ENCODE measurements at regions not wholly inside any gene's neighbourhood (a gene's known extent, or its start where the extent isn't known, plus 50 kb on each side); places are given as distances from the start of the nearest gene placed in this dataset.

- no peak for TF ChIP-seq CTCF (IDR thresholded peaks at IDR 0.05; ENCODE audit: low read depth, low read length)
- no peak for TF ChIP-seq MAX (IDR thresholded peaks at IDR 0.05; ENCODE audit: low read depth, low read length)
- no peak for TF ChIP-seq MYC (IDR thresholded peaks at IDR 0.05; ENCODE audit: low read depth, low read length)
These were observed 104.2 kb upstream of the SORBS2 start for GRCh38 chr4:185916231-185916630.

Measured in NB4 (cell line).